Activated gamma-delta T cell treated with anti-CD3 and anti-CD28 coated beads, Interleukin-2, amount 50 U/mL, for 16 hours (primary cell): ENCODE measurements at regions not wholly inside any gene's neighbourhood (a gene's known extent, or its start where the extent isn't known, plus 50 kb on each side); places are given as distances from the start of the nearest gene placed in this dataset.
"Not testable (repeated sequence)": the region's sequence is repeated elsewhere in the genome, so short reads cannot be mapped to it uniquely, and the experiment has no call there.

ENCODE experiments used
- DNase-seq: peaks from one replicate; pipeline ENCODE4 v3.0.0-alpha.2; 2020; ENCODE audit warnings: low read depth

GRCh38 chr3:124636101-124636862, 94.0 kb upstream of the UMPS start:
- no peak for DNase-seq

GRCh38 chr3:124636863-124637296, 93.4 kb upstream of the UMPS start:
- DNase-seq, result no peak

GRCh38 chr3:124639406-124640237, 90.6 kb upstream of the UMPS start:
- DNase-seq, result no peak

GRCh38 chr3:124640635-124641306, 89.5 kb upstream of the UMPS start:
- DNase-seq, result no peak

GRCh38 chr3:124643453-124643852, 86.8 kb upstream of the UMPS start:
- DNase-seq, result no peak

GRCh38 chr3:124646186-124646585, 84.1 kb upstream of the UMPS start:
- DNase-seq, result not testable (repeated sequence)

GRCh38 chr3:124648551-124648950, 81.7 kb upstream of the UMPS start:
- no peak for DNase-seq

- no peak for DNase-seq
These were observed 79.5 kb upstream of the UMPS start for GRCh38 chr3:124650798-124651197.

- DNase-seq, result not testable (repeated sequence)
These were observed 78.8 kb upstream of the UMPS start for GRCh38 chr3:124651416-124651815.

GRCh38 chr3:124652009-124652408, 78.2 kb upstream of the UMPS start:
- DNase-seq, result no peak

- DNase-seq, result no peak
These were observed 77.0 kb upstream of the UMPS start for GRCh38 chr3:124653071-124653796.

- DNase-seq, result no peak
These were observed 76.3 kb upstream of the UMPS start for GRCh38 chr3:124653797-124654469.

GRCh38 chr3:124654470-124654845, 75.8 kb upstream of the UMPS start:
- DNase-seq, result no peak

GRCh38 chr3:124656531-124656930, 73.7 kb upstream of the UMPS start:
- DNase-seq, result no peak

GRCh38 chr3:124657138-124657537, 73.1 kb upstream of the UMPS start:
- DNase-seq, result no peak

- DNase-seq, result no peak
These were observed 72.0 kb upstream of the UMPS start for GRCh38 chr3:124658270-124658669.

GRCh38 chr3:124659175-124659574, 71.1 kb upstream of the UMPS start:
- no peak for DNase-seq

- no peak for DNase-seq
These were observed 69.7 kb upstream of the UMPS start for GRCh38 chr3:124660599-124660998.

GRCh38 chr3:124663690-124664089, 66.6 kb upstream of the UMPS start:
- DNase-seq, result no peak

GRCh38 chr3:124664804-124665203, 65.4 kb upstream of the UMPS start:
- no peak for DNase-seq

- DNase-seq, result no peak
These were observed 64.2 kb upstream of the UMPS start for GRCh38 chr3:124666067-124666466.

- DNase-seq, result no peak
These were observed 60.8 kb upstream of the UMPS start for GRCh38 chr3:124669470-124669869.
